ENCODE measurements at regions not wholly inside any gene's neighbourhood (a gene's known extent, or its start where the extent isn't known, plus 50 kb on each side); places are given as distances from the start of the nearest gene placed in this dataset.
"Not testable (repeated sequence)": the region's sequence is repeated elsewhere in the genome, so short reads cannot be mapped to it uniquely, and the experiment has no call there.

- no peak for DNase-seq (ENCODE audit: low spot score)
Measured at GRCh38 chr12:59517522-59517921, 78.3 kb upstream of the SLC16A7 start.

GRCh38 chr12:59500915-59501314 lies 94.9 kb upstream of the SLC16A7 start:
- DNase-seq (ENCODE audit: low spot score) = no peak

GRCh38 chr12:59500335-59500734 lies 95.5 kb upstream of the SLC16A7 start:
- no peak for DNase-seq (ENCODE audit: low spot score)

GRCh38 chr12:59499774-59500173 lies 96.1 kb upstream of the SLC16A7 start:
- DNase-seq (ENCODE audit: low spot score) = no peak

GRCh38 chr12:59494617-59495016 lies 101.2 kb upstream of the SLC16A7 start:
- no peak for DNase-seq (ENCODE audit: low spot score)

GRCh38 chr12:59491877-59492276 lies 104.0 kb upstream of the SLC16A7 start:
- no peak for DNase-seq (ENCODE audit: low spot score)

- no peak for DNase-seq (ENCODE audit: low spot score)
Measured at GRCh38 chr12:59486827-59487226, 109.0 kb upstream of the SLC16A7 start.

- DNase-seq (ENCODE audit: low spot score) = no peak
Measured at GRCh38 chr12:59484575-59484974, 111.3 kb upstream of the SLC16A7 start.

- not testable (repeated sequence) for DNase-seq (ENCODE audit: low spot score)
Measured at GRCh38 chr12:59474236-59474635, 121.6 kb upstream of the SLC16A7 start.

- DNase-seq (ENCODE audit: low spot score) = no peak
Measured at GRCh38 chr12:59472273-59472672, 123.6 kb upstream of the SLC16A7 start.

GRCh38 chr12:59459966-59460660 lies 135.7 kb upstream of the SLC16A7 start:
- DNase-seq (ENCODE audit: low spot score) = no peak

GRCh38 chr12:59453475-59453874 lies 142.4 kb upstream of the SLC16A7 start:
- no peak for DNase-seq (ENCODE audit: low spot score)

- DNase-seq (ENCODE audit: low spot score) = no peak
Measured at GRCh38 chr12:59452746-59453145, 143.1 kb upstream of the SLC16A7 start.

GRCh38 chr12:59452259-59452658 lies 143.6 kb upstream of the SLC16A7 start:
- no peak for DNase-seq (ENCODE audit: low spot score)

GRCh38 chr12:59446116-59446515 lies 149.7 kb upstream of the SLC16A7 start:
- DNase-seq (ENCODE audit: low spot score) = no peak

- no peak for DNase-seq (ENCODE audit: low spot score)
Measured at GRCh38 chr12:59444932-59445331, 150.9 kb upstream of the SLC16A7 start.

GRCh38 chr12:59432057-59432456 lies 163.8 kb upstream of the SLC16A7 start:
- no peak for DNase-seq (ENCODE audit: low spot score)

- DNase-seq (ENCODE audit: low spot score) = no peak
Measured at GRCh38 chr12:59431266-59431665, 164.6 kb upstream of the SLC16A7 start.

- DNase-seq (ENCODE audit: low spot score) = no peak
Measured at GRCh38 chr12:59429766-59430165, 166.1 kb upstream of the SLC16A7 start.

- DNase-seq (ENCODE audit: low spot score) = no peak
Measured at GRCh38 chr12:59425798-59426197, 170.0 kb upstream of the SLC16A7 start.

- DNase-seq (ENCODE audit: low spot score) = not testable (repeated sequence)
Measured at GRCh38 chr12:59424666-59425065, 171.2 kb upstream of the SLC16A7 start.

GRCh38 chr12:59414051-59414450 lies 181.8 kb upstream of the SLC16A7 start:
- DNase-seq (ENCODE audit: low spot score) = no peak

GRCh38 chr12:59408431-59408830 lies 187.4 kb upstream of the SLC16A7 start:
- no peak for DNase-seq (ENCODE audit: low spot score)

- no peak for DNase-seq (ENCODE audit: low spot score)
Measured at GRCh38 chr12:59407799-59408198, 188.0 kb upstream of the SLC16A7 start.
